NCI-H2107 treated with DMSO at 0.1 percent for 48 hours (cell line): ENCODE measurements at regions not wholly inside any gene's neighbourhood (a gene's known extent, or its start where the extent isn't known, plus 50 kb on each side); places are given as distances from the start of the nearest gene placed in this dataset.
"Not testable (repeated sequence)": the region's sequence is repeated elsewhere in the genome, so short reads cannot be mapped to it uniquely, and the experiment has no call there.

Experiments
- DNase-seq: peaks from one replicate; lab custom pipeline; 2025; ENCODE audit not compliant: unreplicated experiment; lab: John Stamatoyannopoulos, UW

DNA sequence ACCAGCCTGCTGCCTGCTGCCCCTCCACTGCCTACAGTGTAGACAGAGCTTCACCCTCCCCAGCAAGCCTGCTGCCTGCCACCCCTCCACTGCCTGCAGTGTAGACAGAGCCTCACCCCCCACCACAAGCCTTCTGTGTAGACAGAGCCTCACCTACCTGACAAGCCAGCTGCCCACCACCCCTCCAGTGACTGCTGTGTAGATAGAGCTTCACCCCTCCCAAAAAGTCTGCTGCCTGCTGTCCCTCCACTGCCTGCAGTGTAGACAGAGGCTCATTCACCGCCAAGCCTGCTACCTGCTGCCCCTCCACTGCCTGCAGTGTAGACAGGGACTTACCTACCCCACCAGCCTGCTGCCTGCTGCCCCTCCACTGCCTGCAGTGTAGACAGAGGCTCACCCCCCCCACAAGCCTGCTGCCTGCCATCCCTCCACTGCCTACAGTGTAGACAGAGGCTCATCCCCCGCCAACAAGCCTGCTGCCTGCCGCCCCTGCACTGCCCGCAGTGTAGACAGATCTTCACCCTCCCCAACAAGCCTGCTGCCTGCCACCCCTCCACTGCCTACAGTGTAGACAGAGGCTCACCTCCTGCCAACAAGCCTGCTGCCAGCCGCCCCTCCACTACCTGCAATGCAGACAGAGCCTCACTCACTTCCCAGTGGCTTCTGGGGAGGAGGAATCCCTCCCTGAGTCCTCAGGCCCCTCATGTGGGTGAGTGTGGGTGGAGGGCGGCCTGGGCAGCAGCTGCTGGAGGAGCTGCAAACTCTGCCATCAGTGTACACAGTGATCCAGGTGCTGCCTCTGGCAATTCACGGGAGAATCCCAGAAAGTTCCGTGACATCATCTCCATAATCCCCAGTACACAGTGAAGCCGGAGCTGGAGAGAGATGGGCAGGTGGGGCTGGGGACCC is 140.9 kb downstream of the DLL1 start:
- no peak for DNase-seq

DNA sequence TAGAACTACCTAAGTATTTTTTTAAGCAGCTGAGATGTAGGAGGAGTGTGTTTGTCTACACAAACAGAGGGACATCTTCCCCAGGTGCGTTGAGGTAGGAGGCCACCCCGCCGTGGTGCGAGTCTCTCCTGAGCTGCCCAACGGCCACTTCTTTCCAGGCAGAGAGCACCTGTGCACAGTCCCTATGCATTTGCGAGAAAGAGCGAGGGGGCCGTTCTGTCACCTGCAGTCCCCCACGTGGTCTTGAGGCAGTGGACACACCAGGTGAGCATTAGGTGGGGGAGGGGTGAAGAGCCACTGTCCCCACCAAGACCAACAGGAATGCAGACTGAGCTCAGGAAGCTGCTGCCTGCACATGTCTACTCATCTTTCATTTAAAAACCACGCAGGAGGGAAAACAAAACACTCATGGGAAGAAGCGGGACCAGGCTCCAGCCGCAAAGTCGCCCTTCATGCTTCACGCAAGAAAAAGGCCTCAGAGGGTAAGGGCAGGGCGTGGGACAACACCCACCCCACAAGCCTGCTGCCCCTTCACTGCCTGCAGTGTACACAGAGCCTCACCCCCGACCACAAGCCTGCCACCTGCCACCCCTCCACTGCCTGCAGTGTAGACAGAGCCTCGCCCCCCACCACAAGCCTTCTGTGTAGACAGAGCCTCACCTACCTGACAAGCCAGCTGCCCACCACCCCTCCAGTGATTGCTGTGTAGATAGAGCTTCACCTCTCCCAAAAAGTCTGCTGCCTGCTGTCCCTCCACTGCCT is 142.0 kb downstream of the DLL1 start:
- DNase-seq, result no peak

DNA sequence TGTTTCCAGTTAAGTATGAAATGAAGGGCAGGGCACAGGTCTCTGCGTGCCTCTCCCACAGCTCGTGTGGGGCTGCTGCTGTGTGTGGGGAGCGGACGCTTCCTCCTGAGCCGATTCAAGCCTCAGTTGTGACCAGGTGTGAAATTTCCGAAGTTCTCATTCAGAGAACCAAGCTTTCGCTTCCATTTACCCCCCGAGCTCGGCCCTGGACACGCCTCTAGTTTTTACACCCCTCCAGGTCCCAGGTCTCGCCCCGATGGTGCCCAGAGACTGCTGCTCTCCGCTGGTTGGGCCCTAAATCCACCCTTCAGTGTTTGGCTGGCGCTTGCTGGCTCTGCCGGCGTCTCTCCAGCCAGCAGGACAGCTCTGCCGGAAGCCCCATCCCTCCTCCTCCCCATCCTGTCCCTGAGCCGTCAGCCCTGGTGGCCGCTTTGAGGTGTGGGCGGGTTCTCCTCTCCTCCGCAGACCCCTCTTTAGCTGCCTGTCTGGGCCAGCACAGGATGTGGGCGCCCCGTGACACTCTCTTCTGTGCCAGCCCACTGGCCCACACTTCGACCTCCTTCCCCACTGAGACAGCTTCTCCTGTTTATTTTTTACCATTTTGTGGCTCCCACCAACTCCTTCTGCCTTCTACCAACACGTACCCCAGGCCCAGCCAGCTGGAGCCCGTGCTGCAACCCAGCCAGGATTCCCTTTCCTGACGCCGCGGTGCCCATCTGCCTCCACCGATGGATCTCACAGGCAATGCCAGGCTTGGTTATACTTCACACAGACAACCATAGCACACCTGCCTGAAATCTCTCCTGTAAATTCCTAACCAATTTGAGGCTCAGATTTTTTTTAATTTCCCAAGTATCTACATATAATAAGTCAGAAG is 142.8 kb downstream of the DLL1 start:
- no peak for DNase-seq

DNA sequence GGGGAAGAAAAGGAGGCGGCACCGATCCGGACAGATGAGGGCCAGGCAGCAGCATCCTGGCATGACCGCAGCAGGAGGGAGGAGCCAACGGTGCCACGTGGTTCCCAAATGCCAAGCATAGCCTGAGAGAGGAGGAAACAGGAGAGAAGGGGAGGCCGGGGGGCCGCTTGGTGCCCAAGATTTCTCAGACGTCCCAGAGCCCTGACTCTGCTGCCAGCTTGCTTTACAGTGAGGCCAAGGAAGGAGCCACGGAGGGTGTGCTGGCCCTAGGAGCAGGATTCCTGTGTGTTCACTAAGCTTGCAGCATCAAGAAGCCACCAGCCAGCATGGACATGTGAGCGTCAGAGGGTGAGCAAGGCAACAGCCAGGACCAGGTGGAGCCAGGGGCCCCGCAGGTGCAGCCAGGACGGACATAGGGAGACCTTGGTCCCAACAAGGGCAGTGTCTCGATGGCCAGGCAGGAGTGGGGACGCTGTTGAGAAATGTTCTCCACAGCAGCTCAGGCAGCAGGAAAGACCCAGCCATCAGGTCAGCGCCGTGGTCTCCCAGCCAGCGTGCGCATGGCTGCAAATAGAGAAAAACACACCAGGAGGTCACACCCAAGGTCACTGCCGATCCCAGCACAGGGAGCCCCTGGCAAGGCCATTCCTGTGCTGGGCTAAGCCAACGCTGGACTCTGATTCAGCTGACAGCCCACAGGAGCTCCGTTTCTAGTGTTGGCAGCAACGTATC is 143.7 kb downstream of the DLL1 start:
- DNase-seq, result no peak

DNA sequence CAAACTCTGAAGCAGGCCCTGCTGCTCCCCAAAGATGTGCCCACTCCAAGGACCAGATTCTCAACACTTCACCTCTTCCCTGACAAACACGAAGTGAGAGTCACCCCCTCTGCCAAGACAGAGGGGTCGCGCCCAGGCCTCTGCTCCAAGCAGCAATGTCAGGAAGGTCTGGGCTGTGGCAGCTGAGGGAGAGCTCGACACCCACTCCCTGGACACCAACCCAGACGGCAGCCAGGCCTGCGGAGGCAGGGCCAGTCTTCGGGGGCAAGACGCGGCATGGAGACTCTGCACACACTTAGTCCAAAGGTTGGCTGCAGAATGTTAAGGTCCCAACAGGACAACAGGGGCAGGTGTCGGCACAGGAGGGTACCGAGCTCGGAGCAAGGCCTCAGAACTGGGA is 144.2 kb downstream of the DLL1 start:
- DNase-seq, result no peak

DNA sequence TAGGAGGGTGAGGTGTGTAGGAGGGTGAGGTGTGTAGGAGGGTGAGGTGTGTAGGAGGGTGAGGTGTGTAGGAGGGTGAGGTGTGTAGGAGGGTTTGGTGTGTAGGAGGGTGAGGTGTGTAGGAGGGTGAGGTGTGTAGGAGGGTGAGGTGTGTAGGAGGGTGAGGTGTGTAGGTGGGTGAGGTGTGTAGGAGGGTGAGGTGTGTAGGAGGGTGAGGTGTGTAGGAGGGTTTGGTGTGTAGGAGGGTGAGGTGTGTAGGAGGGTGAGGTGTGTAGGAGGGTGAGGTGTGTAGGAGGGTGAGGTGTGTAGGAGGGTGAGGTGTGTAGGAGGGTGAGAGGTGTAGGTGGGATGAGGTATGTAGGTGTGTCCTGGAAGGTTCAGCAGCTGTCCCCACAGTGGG is 144.7 kb downstream of the DLL1 start:
- not testable (repeated sequence) for DNase-seq

DNA sequence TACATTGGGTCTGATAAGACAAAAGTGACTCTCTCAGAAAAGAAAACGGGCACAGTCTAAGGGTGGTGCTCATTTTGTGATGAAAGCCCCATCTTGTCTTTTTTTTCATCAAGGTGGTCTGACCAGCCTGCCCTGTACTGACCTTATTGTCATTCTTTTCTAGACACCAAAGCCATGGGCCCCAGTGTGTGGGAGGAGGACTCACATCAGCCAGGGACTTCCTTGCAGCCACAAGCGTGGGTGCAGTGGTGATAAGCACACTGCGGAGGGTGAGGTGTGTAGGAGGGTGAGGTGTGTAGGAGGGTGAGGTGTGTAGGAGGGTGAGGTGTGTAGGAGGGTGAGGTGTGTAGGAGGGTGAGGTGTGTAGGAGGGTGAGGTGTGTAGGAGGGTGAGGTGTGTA is 145.2 kb downstream of the DLL1 start:
- not testable (repeated sequence) for DNase-seq

DNA sequence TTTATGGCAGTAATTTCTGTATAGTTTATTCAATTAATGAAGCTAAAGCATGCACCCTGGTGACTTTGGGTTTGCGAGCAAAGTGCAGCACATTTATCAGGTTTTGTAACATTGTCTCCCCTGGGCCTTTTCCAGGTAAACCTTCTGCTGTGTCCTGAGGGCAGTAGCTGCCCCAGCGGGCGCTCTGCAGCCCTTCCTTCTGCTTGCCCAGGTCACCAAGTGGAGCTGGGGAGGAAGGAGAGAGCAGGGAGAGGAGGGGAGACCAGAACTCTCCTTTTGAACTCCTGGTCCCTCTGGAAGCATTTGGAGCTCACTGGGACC is 145.6 kb downstream of the DLL1 start:
- DNase-seq, result no peak

DNA sequence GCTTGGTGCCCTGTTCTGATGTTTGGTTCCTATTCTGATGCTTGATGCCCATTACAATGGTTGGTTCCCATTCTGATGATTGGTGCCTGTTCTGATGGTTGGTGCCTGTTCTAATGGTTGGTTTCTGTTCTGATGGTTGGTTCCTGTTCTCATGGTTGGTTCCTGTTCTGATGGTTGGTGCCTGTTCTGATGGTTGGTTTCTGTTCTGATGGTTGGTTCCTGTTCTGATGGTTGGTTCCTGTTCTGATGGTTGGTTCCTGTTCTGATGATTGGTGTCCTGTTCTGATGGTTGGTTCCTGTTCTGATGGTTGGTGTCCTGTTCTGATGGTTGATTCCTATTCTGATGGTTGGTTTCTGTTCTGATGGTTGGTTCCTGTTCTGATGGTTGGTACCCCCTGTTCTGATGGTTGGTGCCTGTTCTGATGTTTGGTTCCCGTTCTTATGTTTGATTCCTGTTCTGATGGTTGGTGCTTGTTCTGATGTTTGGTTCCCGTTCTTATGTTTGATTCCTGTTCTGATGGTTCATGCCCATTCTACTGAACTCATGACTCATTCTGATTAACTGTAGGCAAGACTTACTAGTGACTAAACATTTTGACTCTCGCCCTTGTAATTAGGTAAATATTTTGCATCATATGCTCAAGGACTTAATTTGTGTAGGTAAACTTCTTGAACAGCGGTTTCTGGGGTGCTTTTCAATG is 146.2 kb downstream of the DLL1 start:
- DNase-seq, result no peak

DNA sequence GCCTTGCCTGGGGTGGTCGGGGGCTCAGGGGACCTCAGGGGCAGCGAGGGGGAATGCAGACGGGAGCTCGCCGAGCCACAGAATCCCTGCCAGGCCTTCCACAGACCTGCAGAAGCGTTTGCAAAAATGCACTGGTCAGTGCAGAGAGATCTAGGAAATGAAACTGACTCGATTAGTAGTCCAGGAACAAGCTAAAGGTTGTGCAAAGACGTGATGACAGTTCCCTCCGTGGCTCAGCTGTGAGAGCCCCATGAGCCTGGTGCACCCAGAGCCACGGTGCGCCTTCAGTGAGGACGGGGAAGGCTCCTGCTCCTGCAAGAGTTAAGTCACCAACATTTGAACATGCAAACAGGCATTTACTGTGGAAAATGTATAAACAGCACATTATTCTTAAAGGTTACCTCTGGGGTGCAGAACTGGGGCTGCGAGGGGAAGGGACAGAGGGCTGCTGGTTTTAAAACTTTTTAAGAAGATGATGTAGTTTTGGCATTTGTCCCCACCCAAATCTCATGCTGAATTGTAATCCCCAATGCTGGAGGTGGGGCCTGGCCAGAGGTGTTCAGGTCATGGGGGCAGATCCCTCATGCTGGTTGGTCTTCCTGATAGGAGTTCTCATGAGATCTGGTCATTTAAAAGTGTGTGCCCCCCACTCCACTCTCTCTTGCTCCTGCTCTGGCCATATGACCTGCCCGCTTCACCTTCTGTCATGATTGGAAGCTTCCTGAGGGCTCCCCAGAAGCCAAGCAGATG is 147.3 kb downstream of the DLL1 start:
- no peak for DNase-seq

DNA sequence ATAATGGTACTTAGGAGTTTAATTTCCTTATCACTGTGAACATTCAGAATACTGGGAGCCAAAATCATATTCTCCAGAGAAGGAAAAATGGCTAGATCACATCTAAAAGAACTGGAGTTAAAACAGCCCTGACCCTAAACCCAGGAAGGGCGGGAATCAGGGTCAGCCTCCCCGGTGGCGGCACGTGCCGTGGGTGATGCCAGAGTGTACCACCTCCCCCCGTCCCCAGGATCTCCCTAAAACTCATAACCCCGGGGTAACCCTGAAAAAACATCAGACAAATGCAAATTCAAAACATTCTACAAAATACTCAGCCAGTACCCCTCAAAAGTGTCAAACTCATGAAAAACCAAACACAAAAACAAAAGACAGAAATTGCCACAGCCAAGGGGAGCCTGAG is 148.3 kb downstream of the DLL1 start:
- no peak for DNase-seq

DNA sequence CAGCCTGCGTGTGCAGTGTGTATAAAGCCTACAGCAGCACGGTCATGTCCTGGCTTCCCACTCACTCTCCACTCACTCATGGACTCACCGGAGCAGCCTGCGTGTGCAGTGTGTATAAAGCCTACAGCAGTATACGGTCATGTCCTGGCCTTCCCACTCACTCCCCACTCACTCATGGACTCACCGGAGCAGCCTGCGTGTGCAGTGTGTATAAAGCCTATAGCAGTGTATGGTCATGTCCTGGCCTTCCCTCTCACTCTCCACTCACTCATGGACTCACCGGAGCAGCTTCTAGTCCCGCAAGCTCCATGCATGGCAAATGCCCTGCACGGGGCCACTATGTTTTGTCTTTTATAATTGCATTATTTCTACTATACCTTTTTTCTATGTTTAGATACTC is 149.8 kb downstream of the DLL1 start:
- not testable (repeated sequence) for DNase-seq

DNA sequence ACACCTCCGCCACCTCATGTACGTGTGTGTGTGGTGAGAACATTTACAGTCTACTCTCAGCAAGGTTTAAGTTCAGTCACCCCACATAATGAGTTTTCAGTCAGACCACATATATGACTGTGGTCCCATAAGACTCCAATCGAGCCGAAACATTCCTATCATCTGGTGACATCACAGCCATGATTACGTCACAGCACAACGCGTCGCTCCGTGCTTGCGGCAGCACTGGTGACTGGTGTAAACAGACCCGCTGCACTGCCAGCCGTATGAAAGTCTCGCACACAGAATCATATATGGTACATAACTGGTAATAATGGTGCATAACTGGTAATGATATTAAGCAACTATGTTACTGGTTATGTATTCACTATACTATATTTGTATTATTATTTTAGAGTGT is 150.7 kb downstream of the DLL1 start:
- no peak for DNase-seq

DNA sequence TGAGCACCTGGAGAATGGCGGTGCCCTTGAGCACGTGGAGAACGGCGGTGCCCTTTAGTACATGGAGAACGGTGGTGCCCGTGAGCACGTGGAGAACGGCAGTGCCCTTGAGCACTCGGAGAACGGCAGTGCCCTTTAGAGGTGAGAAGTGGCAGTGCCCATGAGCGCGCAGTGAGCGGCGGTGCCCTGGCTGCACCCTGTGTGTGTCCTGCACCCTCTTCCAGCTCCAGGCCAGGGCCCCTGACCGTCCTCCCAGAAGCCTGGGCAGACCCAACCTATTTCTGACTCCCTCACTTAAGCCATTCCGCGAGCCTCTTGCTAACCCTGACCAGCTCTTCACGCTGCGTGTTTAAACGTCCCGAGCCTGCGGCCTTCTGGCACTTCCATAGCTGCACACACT is 151.3 kb downstream of the DLL1 start:
- no peak for DNase-seq

DNA sequence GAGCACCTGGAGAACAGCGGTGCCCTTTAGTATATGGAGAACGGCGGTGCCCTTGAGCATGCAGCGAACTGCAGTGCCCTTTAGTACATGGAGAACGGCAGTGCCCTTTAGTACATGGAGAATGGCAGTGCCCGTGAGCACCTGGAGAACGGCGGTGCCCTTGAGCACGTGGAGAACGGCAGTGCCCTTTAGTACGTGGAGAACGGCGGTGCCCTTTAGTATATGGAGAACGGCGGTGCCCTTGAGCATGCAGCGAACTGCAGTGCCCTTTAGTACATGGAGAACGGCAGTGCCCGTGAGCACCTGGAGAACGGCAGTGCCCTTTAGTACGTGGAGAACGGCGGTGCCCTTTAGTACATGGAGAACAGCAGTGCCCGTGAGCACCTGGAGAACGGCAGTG is 151.8 kb downstream of the DLL1 start:
- not testable (repeated sequence) for DNase-seq

DNA sequence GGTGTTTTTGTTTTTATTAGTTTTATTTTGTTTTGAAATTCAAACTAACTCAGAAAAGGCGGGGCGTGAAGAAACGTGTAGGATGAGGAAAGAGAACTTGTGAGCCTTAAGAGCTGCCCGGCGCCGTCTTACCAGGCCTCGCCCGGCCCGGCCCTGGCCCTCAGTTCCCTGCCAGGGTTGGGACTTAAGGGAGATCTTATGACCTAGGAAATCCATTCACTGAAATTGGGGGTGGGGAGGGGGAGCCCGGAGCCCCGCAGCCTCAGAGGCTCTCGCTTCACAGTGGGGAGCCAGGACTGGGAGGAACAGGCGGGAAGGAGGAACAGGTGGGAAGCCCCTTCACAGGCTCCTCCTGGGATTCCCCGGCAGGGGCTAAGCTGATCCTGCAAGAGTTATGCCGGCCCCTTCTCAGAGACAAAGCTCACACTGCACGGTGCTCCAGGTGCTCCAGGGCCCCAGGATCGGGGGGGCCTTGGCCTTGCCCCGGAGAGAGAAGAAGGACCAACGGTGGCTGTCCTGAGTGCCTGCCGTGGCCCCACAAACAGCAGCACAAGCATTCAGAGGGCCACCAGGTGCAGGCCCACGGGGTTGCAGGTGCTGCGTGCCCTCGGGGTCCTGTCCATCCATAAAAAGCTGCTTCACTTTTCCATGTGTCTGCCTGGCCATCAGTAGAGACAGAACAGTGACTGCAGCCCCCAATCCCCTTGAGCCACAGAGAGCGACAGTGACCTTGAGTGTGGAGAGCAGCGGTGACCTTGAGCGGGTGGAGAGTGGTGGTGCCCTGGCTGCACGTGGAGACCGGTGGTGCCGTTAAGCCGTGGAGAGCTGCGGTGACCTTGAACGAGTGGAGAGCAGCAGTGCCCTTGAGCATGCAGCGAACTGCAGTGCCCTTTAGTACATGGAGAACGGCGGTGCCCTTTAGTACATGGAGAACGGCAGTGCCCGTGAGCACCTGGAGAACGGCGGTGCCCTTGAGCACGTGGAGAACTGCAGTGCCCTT is 152.7 kb downstream of the DLL1 start:
- DNase-seq, result no peak

DNA sequence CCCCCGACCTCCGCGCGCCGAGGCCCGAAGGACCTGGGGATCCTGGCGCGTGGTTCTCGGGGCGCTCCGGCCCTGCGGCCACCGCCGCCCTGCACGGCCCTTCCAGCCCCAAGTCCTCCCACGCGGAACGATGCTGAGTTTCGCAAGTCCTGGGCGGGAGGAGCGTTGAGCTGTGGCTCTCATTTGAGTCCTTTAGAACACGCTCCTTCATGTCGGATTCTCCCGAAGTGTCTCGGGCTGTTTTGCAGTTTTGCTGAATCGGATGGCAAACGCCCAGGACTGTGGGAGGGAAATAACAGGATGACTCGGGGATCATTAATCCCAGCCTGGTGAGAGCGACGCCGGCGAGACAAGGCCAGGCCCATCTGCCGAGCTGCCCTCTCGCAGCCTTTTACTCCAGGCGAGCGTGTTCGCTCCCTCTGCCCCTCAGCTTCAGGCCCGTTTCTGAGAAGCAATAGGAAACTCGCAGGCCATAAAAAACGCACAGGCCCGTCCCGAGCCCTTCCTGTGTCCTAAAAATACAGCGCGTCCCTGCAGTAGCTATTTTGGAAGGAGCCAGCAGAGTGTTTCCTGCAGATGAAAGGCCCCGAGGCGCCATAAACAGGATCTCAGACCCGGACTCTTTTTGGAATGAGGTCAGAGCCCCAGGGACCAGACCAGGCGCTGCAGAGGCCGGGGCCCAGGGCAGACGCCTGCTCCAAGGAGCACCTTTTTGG is 153.5 kb downstream of the DLL1 start:
- DNase-seq, result no peak
